ENCODE measurements at regions not wholly inside any gene's neighbourhood (a gene's known extent, or its start where the extent isn't known, plus 50 kb on each side); places are given as distances from the start of the nearest gene placed in this dataset.

DNA sequence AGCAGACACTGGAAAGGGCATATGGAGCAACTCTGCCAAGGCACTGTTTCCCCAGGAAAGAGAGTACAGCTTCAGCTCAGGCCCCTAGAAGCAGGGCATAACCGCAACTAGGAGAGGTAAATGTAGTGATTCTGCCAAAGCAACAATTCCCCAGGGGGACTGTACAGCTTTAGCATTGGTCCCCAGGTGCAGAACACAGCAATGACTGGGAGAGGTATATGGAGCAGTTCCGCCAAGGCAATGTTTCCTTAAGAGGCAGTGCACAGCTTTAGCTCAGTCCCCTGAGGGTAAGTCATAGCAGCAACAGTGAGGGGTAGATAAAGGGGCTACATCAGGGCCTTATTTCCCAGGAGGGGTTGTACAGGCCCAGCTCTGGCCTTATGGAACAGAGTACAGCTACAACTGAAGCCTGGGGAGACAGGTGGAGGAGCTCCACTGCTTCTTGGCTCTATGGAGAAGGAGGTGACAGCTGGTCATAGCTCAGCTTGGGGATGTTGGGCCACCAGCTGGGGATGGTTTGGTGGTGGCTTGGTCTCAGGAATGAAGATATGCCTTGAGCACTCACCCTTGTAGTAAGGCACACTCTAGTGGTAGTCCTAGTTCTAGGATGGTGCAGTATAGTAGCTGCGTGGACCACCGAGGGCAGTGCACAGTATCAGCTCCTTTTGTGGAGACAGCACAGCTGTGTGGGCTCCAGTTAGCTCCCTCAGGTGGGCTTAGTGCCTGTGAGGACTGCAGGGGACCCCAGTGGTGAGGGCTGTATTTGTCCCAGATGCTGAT lies 582.7 kb downstream of the PTPRC start:
- no peak for FAIRE-seq
- H3K27me3 ChIP-seq (ENCODE audit: control insufficient read depth, insufficient read depth, low read length) = no peaks in the 10 kb centered on the region
- no peaks in the 10 kb centered on the region for H3K36me3 ChIP-seq (ENCODE audit: control insufficient read depth in 2 of 3, insufficient read depth in 3 of 3, low read length in 3 of 3)
- H3K27ac ChIP-seq (ENCODE audit: low read depth in 2 of 2, low read length in 2 of 2) = no peak overlapping the region
- intact Hi-C loops (cut with DNase I) = no loop called here
- DNase-seq = no peak
- H3K4me3 ChIP-seq (ENCODE audit: low read length in 3 of 3) = no peak overlapping the region
- H3K9ac ChIP-seq (ENCODE audit: low read length in 3 of 3) = no peak overlapping the region
- TF ChIP-seq, protein P1, sequence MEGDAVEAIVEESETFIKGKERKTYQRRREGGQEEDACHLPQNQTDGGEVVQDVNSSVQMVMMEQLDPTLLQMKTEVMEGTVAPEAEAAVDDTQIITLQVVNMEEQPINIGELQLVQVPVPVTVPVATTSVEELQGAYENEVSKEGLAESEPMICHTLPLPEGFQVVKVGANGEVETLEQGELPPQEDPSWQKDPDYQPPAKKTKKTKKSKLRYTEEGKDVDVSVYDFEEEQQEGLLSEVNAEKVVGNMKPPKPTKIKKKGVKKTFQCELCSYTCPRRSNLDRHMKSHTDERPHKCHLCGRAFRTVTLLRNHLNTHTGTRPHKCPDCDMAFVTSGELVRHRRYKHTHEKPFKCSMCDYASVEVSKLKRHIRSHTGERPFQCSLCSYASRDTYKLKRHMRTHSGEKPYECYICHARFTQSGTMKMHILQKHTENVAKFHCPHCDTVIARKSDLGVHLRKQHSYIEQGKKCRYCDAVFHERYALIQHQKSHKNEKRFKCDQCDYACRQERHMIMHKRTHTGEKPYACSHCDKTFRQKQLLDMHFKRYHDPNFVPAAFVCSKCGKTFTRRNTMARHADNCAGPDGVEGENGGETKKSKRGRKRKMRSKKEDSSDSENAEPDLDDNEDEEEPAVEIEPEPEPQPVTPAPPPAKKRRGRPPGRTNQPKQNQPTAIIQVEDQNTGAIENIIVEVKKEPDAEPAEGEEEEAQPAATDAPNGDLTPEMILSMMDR (IDR thresholded peaks at IDR 0.05; ENCODE audit: borderline replicate concordance, extremely low read depth, insufficient read depth) = no peak
- H3K9me3 ChIP-seq (ENCODE audit: control insufficient read depth in 2 of 3, insufficient read depth in 1 of 3, low read length in 3 of 3) = no peaks in the 10 kb centered on the region
- H3K4me1 ChIP-seq (ENCODE audit: control insufficient read depth in 2 of 3, insufficient read depth in 2 of 3, low read depth in 1 of 3, low read length in 3 of 3) = no peaks in the 10 kb centered on the region

DNA sequence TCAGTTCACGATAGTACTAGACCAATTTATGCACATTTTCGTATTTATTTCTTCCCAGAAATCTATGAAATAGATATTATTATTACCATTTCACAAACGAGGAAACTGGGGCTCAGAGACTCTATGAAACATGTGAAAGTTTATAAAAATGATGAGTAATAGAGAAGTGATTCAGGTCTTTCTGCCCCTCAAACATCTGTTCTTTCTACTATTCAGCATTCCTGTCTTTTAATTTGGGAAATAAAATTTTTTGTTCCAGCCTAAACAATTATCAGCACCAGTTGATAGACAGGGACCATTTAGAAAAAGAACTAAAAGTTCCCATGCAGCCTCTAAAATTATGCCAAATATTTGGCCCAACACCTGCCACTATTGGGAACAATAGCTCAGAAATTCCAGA lies 585.1 kb downstream of the PTPRC start:
- DNase-seq (no peak), FAIRE-seq (no peak)
- H3K27me3 ChIP-seq (ENCODE audit: control insufficient read depth, insufficient read depth, low read length) = no peaks in the 10 kb centered on the region
- no peak overlapping the region for H3K4me3 ChIP-seq (ENCODE audit: low read length in 3 of 3)
- H3K9me3 ChIP-seq (ENCODE audit: control insufficient read depth in 2 of 3, insufficient read depth in 1 of 3, low read length in 3 of 3) = no peaks in the 10 kb centered on the region
- H3K4me1 ChIP-seq (ENCODE audit: control insufficient read depth in 2 of 3, insufficient read depth in 2 of 3, low read depth in 1 of 3, low read length in 3 of 3) = no peaks in the 10 kb centered on the region
- no peak overlapping the region for H3K27ac ChIP-seq (ENCODE audit: low read depth in 2 of 2, low read length in 2 of 2)
- H3K36me3 ChIP-seq (ENCODE audit: control insufficient read depth in 2 of 3, insufficient read depth in 3 of 3, low read length in 3 of 3) = no peaks in the 10 kb centered on the region
- H3K9ac ChIP-seq (ENCODE audit: low read length in 3 of 3) = no peak overlapping the region
- TF ChIP-seq, protein P1 (IDR thresholded peaks at IDR 0.05; ENCODE audit: borderline replicate concordance, extremely low read depth, insufficient read depth) = no peak
- intact Hi-C loops (cut with DNase I) = no loop called here

DNA sequence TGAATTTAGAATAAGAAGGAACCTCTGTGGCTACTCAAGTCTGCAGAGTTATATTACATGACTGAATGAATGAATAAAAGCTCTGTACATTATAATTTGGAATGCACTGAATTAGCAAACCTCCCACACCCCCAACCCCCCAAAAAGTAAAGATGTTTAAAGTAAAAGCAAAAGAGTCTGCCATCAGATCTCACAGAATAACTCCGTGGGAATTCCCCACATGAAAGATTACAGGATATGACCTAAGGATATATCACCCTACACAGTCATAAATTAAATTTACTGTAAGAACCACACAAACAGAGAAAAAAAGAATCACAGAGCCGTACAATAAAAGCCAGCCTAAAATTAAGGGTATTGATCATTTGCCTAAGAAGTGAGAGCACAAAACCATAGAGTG lies 587.3 kb downstream of the PTPRC start:
- no peaks in the 10 kb centered on the region for H3K36me3 ChIP-seq (ENCODE audit: control insufficient read depth in 2 of 3, insufficient read depth in 3 of 3, low read length in 3 of 3)
- no peaks in the 10 kb centered on the region for H3K27me3 ChIP-seq (ENCODE audit: control insufficient read depth, insufficient read depth, low read length)
- no peak overlapping the region for H3K9ac ChIP-seq (ENCODE audit: low read length in 3 of 3)
- intact Hi-C loops (cut with DNase I) = no loop called here
- H3K27ac ChIP-seq (ENCODE audit: low read depth in 2 of 2, low read length in 2 of 2) = no peak overlapping the region
- DNase-seq (peak in 2 of 5 donors; percentile 71 to 72), FAIRE-seq (no peak)
- no peak overlapping the region for H3K4me3 ChIP-seq (ENCODE audit: low read length in 3 of 3)
- no peaks in the 10 kb centered on the region for H3K9me3 ChIP-seq (ENCODE audit: control insufficient read depth in 2 of 3, insufficient read depth in 1 of 3, low read length in 3 of 3)
- TF ChIP-seq, protein P1 (IDR thresholded peaks at IDR 0.05; ENCODE audit: borderline replicate concordance, extremely low read depth, insufficient read depth) = no peak
- no peaks in the 10 kb centered on the region for H3K4me1 ChIP-seq (ENCODE audit: control insufficient read depth in 2 of 3, insufficient read depth in 2 of 3, low read depth in 1 of 3, low read length in 3 of 3)

All from kidney (tissue), 13 donors.